H1 (cell line): ENCODE measurements at regions not wholly inside any gene's neighbourhood (a gene's known extent, or its start where the extent isn't known, plus 50 kb on each side); places are given as distances from the start of the nearest gene placed in this dataset.

Source experiments
- CTCF ChIA-PET: fragments of 300-600 bp; sonication (Branson Sonifier 250); formaldehyde crosslinking; loops from one replicate; lab custom pipeline; 2021; ENCODE audit not compliant: partially characterized antibody; lab: Charles Lee
- POLR2A ChIA-PET: fragments of 300-600 bp; sonication (Branson Sonifier 250); formaldehyde crosslinking; loops from one replicate; lab custom pipeline; 2021; ENCODE audit warnings: inconsistent platforms; ENCODE audit not compliant: partially characterized antibody; lab: Charles Lee
- DNase-seq, 2 experiments: peaks; one replicate each; pipeline versions ENCODE4 v3.0.0 to v3.0.0-alpha.2; 2010 to 2022; ENCODE audit warnings: low spot score in 2 of 2, low read depth in 1 of 2, mixed read lengths in 1 of 2
- FAIRE-seq: peaks from 2 replicates; lab custom pipeline; 2011; peaks lifted over from hg19 to GRCh38; lab: Jason Lieb, UNC
- H2AFZ ChIP-seq: 2 replicates; pipeline ENCODE4 v1.8.1; 2012; ENCODE audit warnings: low read length, inconsistent platforms
- H2AK5ac ChIP-seq: 2 replicates; pipeline ENCODE4 v1.6.1; 2013; ENCODE audit warnings: low read depth, low read length
- H2BK120ac ChIP-seq: replicated peaks from 2 replicates; pipeline ENCODE3; 2013; ENCODE audit warnings: low read depth, low read length, inconsistent platforms
- H2BK12ac ChIP-seq: 2 replicates; pipeline ENCODE4 v1.6.1; 2013; ENCODE audit warnings: low read depth, low read length
- H2BK15ac ChIP-seq: 2 replicates; pipeline ENCODE4 v1.6.1; 2013; ENCODE audit warnings: low read length
- H2BK20ac ChIP-seq: 2 replicates; pipeline ENCODE4 v1.6.1; 2013; ENCODE audit warnings: low read length
- H2BK5ac ChIP-seq: 2 replicates; pipeline ENCODE4 v1.6.1; 2013; ENCODE audit warnings: low read depth, low read length
- H3K14ac ChIP-seq: 2 replicates; pipeline ENCODE4 v1.6.1; 2013; ENCODE audit warnings: inconsistent platforms; ENCODE audit not compliant: insufficient read length
- H3K18ac ChIP-seq: 2 replicates; pipeline ENCODE4 v1.6.1; 2013; ENCODE audit warnings: low read length; ENCODE audit errors: extremely low read depth
- H3K23ac ChIP-seq: 2 replicates; pipeline ENCODE4 v1.6.1; 2013; ENCODE audit warnings: inconsistent platforms; ENCODE audit not compliant: insufficient read length
- H3K23me2 ChIP-seq: 2 replicates; pipeline ENCODE4 v1.6.1; 2013; ENCODE audit warnings: low read depth, low read length
- H3K27ac ChIP-seq: 2 replicates; pipeline ENCODE4 v1.6.1; 2011; ENCODE audit warnings: low read depth, low read length, inconsistent platforms
- H3K27me3 ChIP-seq, 4 experiments: replicated peaks in 1 of 4; 1 replicate in 1 of 4; 2 replicates in 3 of 4; pipeline versions ENCODE4 v1.6.1 to v1.8.1; 2011 to 2013; ENCODE audit warnings: low read length in 3 of 4, mild to moderate bottlenecking in 3 of 4, inconsistent platforms in 2 of 4, mixed read lengths in 2 of 4, moderate library complexity in 1 of 4; ENCODE audit not compliant: control insufficient read depth in 3 of 4, insufficient read depth in 3 of 4; ENCODE audit errors: extremely low read depth in 1 of 4
- H3K36me3 ChIP-seq, 4 experiments: 2 replicates each; pipeline versions ENCODE4 v1.6.1 to v1.8.1; 2011 to 2013; ENCODE audit warnings: mild to moderate bottlenecking in 4 of 4, low read length in 3 of 4, moderate library complexity in 2 of 4, control low read depth in 1 of 4, inconsistent platforms in 1 of 4; ENCODE audit not compliant: insufficient read depth in 4 of 4, control insufficient read depth in 2 of 4
- H3K4ac ChIP-seq: replicated peaks from 2 replicates; pipeline ENCODE3; 2013; ENCODE audit warnings: low read length, low read depth, mixed read lengths, inconsistent platforms; ENCODE audit not compliant: insufficient read length
- H3K4me1 ChIP-seq, 4 experiments: replicated peaks in 1 of 4; 1 replicate in 1 of 4; 2 replicates in 3 of 4; pipeline versions ENCODE4 v1.6.1 to v1.8.1; 2011 to 2013; ENCODE audit warnings: low read length in 3 of 4, inconsistent platforms in 2 of 4, mixed read lengths in 1 of 4; ENCODE audit not compliant: insufficient read depth in 4 of 4, control insufficient read depth in 3 of 4
- H3K4me2 ChIP-seq, 2 experiments: 2 replicates each; pipeline versions ENCODE4 v1.6.1 to v1.8.1; 2011 to 2013; ENCODE audit warnings: low read depth in 2 of 2, low read length in 2 of 2, control low read depth in 1 of 2, inconsistent platforms in 1 of 2, mild to moderate bottlenecking in 1 of 2; ENCODE audit not compliant: insufficient read depth in 1 of 2
- H3K4me3 ChIP-seq, 4 experiments: fragments of 200-600, 300-600 bp in 1 of 4; sonication (generic), shearing (Covaris generic), sonication (Bioruptor Twin) in 1 of 4; 2 replicates each; pipeline versions ENCODE4 v1.5.1 to v1.8.1; 2011 to 2016; ENCODE audit warnings: low read length in 4 of 4, low read depth in 3 of 4, control low read depth in 2 of 4, inconsistent platforms in 2 of 4, mild to moderate bottlenecking in 2 of 4, mixed read lengths in 1 of 4, moderate library complexity in 1 of 4; ENCODE audit not compliant: insufficient read depth in 2 of 4; ENCODE audit errors: extremely low read depth in 1 of 4
- H3K56ac ChIP-seq: replicated peaks from 2 replicates; pipeline ENCODE3; 2013; ENCODE audit warnings: low read depth, mild to moderate bottlenecking, mixed read lengths, low read length, inconsistent platforms; ENCODE audit not compliant: insufficient read length
- H3K79me1 ChIP-seq: 2 replicates; pipeline ENCODE4 v1.6.1; 2013; ENCODE audit warnings: low read depth, low read length, control low read depth
- H3K79me2 ChIP-seq, 2 experiments: 2 replicates each; pipeline versions ENCODE4 v1.6.1 to v1.8.1; 2012 to 2013; ENCODE audit warnings: low read length in 2 of 2, mild to moderate bottlenecking in 2 of 2, inconsistent platforms in 1 of 2; ENCODE audit not compliant: insufficient read depth in 2 of 2, control insufficient read depth in 1 of 2
- H3K9ac ChIP-seq, 4 experiments: replicated peaks in 1 of 4; 1 replicate in 1 of 4; 2 replicates in 3 of 4; pipeline versions ENCODE4 v1.6.1 to v1.8.1; 2011 to 2013; ENCODE audit warnings: low read depth in 3 of 4, low read length in 3 of 4, control low read depth in 2 of 4, mild to moderate bottlenecking in 2 of 4, moderate library complexity in 2 of 4, inconsistent platforms in 1 of 4; ENCODE audit errors: extremely low read depth in 1 of 4
- H3K9me3 ChIP-seq, 2 experiments: 2 replicates each; pipeline versions ENCODE4 v1.6.1 to v1.8.1; 2012 to 2013; ENCODE audit warnings: mild to moderate bottlenecking in 2 of 2, moderate library complexity in 2 of 2, control low read depth in 1 of 2, inconsistent platforms in 1 of 2, low read depth in 1 of 2, low read length in 1 of 2, mixed read lengths in 1 of 2; ENCODE audit not compliant: insufficient read depth in 2 of 2
- H4K20me1 ChIP-seq, 2 experiments: replicated peaks in 1 of 2; 2 replicates each; pipeline versions ENCODE3 to v1.8.1; 2011 to 2013; ENCODE audit warnings: inconsistent platforms in 2 of 2, low read length in 2 of 2, mild to moderate bottlenecking in 1 of 2; ENCODE audit not compliant: insufficient read depth in 2 of 2, control insufficient read depth in 1 of 2
- H4K5ac ChIP-seq: 2 replicates; pipeline ENCODE4 v1.6.1; 2013; ENCODE audit warnings: low read length, low read depth, mixed read lengths, inconsistent platforms; ENCODE audit not compliant: insufficient read length
- H4K8ac ChIP-seq: 2 replicates; pipeline ENCODE4 v1.8.0; 2013; ENCODE audit warnings: mild to moderate bottlenecking, moderate library complexity, low read length, inconsistent platforms; ENCODE audit not compliant: insufficient read depth; ENCODE audit errors: extremely low read depth
- H4K91ac ChIP-seq: replicated peaks from 2 replicates; pipeline ENCODE3; 2013; ENCODE audit warnings: low read length, mixed read lengths, inconsistent platforms; ENCODE audit not compliant: insufficient read length
- BRCA1 ChIP-seq: IDR thresholded peaks from 2 replicates; pipeline ENCODE4 v1.6.1; 2012; ENCODE audit warnings: low read depth, low read length, improper control_type of control experiment
- E2F6 ChIP-seq: IDR thresholded peaks from 2 replicates; pipeline ENCODE4 v1.6.1; 2012; ENCODE audit warnings: inconsistent platforms
- FOSL1 ChIP-seq: IDR thresholded peaks from 2 replicates; pipeline ENCODE4 v1.6.1; 2011; ENCODE audit warnings: mild to moderate bottlenecking, low read depth, low read length, moderate library complexity; ENCODE audit not compliant: insufficient read depth
- HDAC2 ChIP-seq, 2 experiments: fragments of 300-600 bp in 1 of 2; sonication (generic) in 1 of 2; IDR thresholded peaks; 2 replicates each; pipeline ENCODE4 v1.6.1; 2011 to 2012; ENCODE audit warnings: low read depth in 2 of 2, low read length in 2 of 2, mild to moderate bottlenecking in 2 of 2, moderate library complexity in 2 of 2, borderline replicate concordance in 1 of 2, inconsistent platforms in 1 of 2
- KDM5A ChIP-seq: fragments of 200-600 bp; IDR thresholded peaks from 2 replicates; pipeline ENCODE4 v1.7.1; 2012; ENCODE audit warnings: mild to moderate bottlenecking, low read length, inconsistent platforms, mixed read lengths
- PHF8 ChIP-seq: fragments of 200-600 bp; sonication (generic); conservative IDR thresholded peaks from 2 replicates; pipeline ENCODE4 v1.7.1; 2012; ENCODE audit warnings: low read depth, mild to moderate bottlenecking, inconsistent platforms, low read length, moderate library complexity
- POLR2AphosphoS5 ChIP-seq: IDR thresholded peaks from 2 replicates; pipeline ENCODE4 v1.6.1; 2011; ENCODE audit warnings: low read depth, low read length
- SIRT6 ChIP-seq: IDR thresholded peaks from one replicate; pipeline ENCODE4 v1.7.1; 2012; ENCODE audit warnings: low read length, inconsistent platforms
- TAF7 ChIP-seq: optimal IDR thresholded peaks from 2 replicates; pipeline ENCODE3; 2011; ENCODE audit warnings: low read depth, mild to moderate bottlenecking, inconsistent platforms, low read length, moderate library complexity, borderline replicate concordance
- YY1 ChIP-seq: IDR thresholded peaks from 2 replicates; pipeline ENCODE4 v1.6.1; 2011; ENCODE audit warnings: low read depth, mild to moderate bottlenecking, low read length
- WGBS, 2 experiments: shearing (Covaris generic) in 1 of 2; methylation state at CpG; one replicate each; pipeline versions ENCODE4 v1.1.6 to v1.1.7; 2013 to 2015; ENCODE audit warnings: low lambda C conversion rate in 2 of 2, mixed read lengths in 2 of 2, inconsistent platforms in 1 of 2, low coverage in 1 of 2, missing lambda C conversion rate in 1 of 2; ENCODE audit not compliant: insufficient replicate concordance in 2 of 2, insufficient coverage in 1 of 2, insufficient read length in 1 of 2; ENCODE audit errors: extremely low coverage in 1 of 2, missing lambda C conversion rate in 1 of 2; 5-methylcytosine and 5-hydroxymethylcytosine counted together

- H2BK5ac ChIP-seq = no peak overlapping the region
- H3K36me3 ChIP-seq = no peaks in the 10 kb centered on the region
- no peak overlapping the region for H3K4ac ChIP-seq
- no peak overlapping the region for H3K27ac ChIP-seq
- H3K79me2 ChIP-seq = no peaks in the 10 kb centered on the region
- H3K9me3 ChIP-seq = no peaks in the 10 kb centered on the region
- no peak overlapping the region for H2BK12ac ChIP-seq
- H3K23ac ChIP-seq = no peak overlapping the region
- H2BK15ac ChIP-seq = no peak overlapping the region
- no peak overlapping the region for H3K14ac ChIP-seq
- no peak overlapping the region for H3K4me2 ChIP-seq
- no peak overlapping the region for H3K56ac ChIP-seq
- FAIRE-seq (no peak), DNase-seq (no peak)
- no peak overlapping the region for H3K18ac ChIP-seq
- H4K20me1 ChIP-seq = no peaks in the 10 kb centered on the region
- no peak overlapping the region for H4K5ac ChIP-seq
- 91% methylated on average over 4 of the region's 4 CpGs; no CpG with 5 or more reads in 1 of the 2 experiments for WGBS, 2 experiments
- H3K9ac ChIP-seq = no peak overlapping the region
- CTCF ChIA-PET = no interaction called here
- H4K8ac ChIP-seq = no peak overlapping the region
- POLR2A ChIA-PET = no interaction called here
- H3K23me2 ChIP-seq = no peaks in the 10 kb centered on the region
- H3K4me1 ChIP-seq = peaks cover 0 to 12% (median 1%) of the 10 kb centered on the region in 4 experiments; a peak in 3 of 7 replicates
- H3K4me3 ChIP-seq = no peak overlapping the region
- no peak overlapping the region for H4K91ac ChIP-seq
- H2BK20ac ChIP-seq = no peak overlapping the region
- no peak overlapping the region for H2AFZ ChIP-seq
- no peaks in the 10 kb centered on the region for H3K27me3 ChIP-seq
- TF ChIP-seq POLR2AphosphoS5 (no peak), YY1 (no peak), E2F6 (no peak), FOSL1 (no peak), TAF7 (no peak), SIRT6 (no peak), PHF8 (no peak), BRCA1 (no peak), KDM5A (no peak), HDAC2 (IDR thresholded peaks at IDR 0.05; ENCODE audit: borderline replicate concordance in 1 of 2, low read depth in 2 of 2, low read length in 2 of 2) (no peak)
- H2AK5ac ChIP-seq = no peak overlapping the region
- no peaks in the 10 kb centered on the region for H3K79me1 ChIP-seq
- no peak overlapping the region for H2BK120ac ChIP-seq
These were observed 371.2 kb downstream of the NFIB start for GRCh38 chr9:13942695-13943094.
